ENCODE measurements at regions not wholly inside any gene's neighbourhood (a gene's known extent, or its start where the extent isn't known, plus 50 kb on each side); places are given as distances from the start of the nearest gene placed in this dataset.

- Histone ChIP-seq H3K4me1 (no peaks in the 10 kb centered on the region), H3K9me3 (no peaks in the 10 kb centered on the region), H3K36me3 (ENCODE audit: insufficient read depth in 1 of 2, low read depth in 1 of 2) (no peaks in the 10 kb centered on the region), H3K27me3 (ENCODE audit: insufficient read depth in 3 of 3, low read length in 2 of 3) (no peaks in the 10 kb centered on the region), H3K27ac (no peak overlapping the region), H3K4me3 (no peak overlapping the region)
- TF ChIP-seq, protein P1, sequence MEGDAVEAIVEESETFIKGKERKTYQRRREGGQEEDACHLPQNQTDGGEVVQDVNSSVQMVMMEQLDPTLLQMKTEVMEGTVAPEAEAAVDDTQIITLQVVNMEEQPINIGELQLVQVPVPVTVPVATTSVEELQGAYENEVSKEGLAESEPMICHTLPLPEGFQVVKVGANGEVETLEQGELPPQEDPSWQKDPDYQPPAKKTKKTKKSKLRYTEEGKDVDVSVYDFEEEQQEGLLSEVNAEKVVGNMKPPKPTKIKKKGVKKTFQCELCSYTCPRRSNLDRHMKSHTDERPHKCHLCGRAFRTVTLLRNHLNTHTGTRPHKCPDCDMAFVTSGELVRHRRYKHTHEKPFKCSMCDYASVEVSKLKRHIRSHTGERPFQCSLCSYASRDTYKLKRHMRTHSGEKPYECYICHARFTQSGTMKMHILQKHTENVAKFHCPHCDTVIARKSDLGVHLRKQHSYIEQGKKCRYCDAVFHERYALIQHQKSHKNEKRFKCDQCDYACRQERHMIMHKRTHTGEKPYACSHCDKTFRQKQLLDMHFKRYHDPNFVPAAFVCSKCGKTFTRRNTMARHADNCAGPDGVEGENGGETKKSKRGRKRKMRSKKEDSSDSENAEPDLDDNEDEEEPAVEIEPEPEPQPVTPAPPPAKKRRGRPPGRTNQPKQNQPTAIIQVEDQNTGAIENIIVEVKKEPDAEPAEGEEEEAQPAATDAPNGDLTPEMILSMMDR (IDR thresholded peaks at IDR 0.05), result no peak
- no peak for ATAC-seq
- intact Hi-C loops (cut with DNase I), result no loop called here
- no peak for DNase-seq
- 58 to 74% (median 69%) methylated on average over 2 of the region's 2 CpGs for WGBS, 3 donors
These were observed 189.1 kb upstream of the ALCAM start for GRCh38 chr3:105177576-105177975.

GRCh38 chr3:105187344-105187743, 179.4 kb upstream of the ALCAM start:
- no peak for ATAC-seq
- TF ChIP-seq, protein P1 (IDR thresholded peaks at IDR 0.05), result no peak
- Histone ChIP-seq H3K4me3 (no peak overlapping the region), H3K9me3 (peaks cover 5% of the 10 kb centered on the region), H3K27ac (no peak overlapping the region), H3K36me3 (ENCODE audit: insufficient read depth in 1 of 2, low read depth in 1 of 2) (no peaks in the 10 kb centered on the region), H3K4me1 (no peaks in the 10 kb centered on the region), H3K27me3 (ENCODE audit: insufficient read depth in 3 of 3, low read length in 2 of 3) (no peaks in the 10 kb centered on the region)
- DNase-seq, result no peak
- WGBS, 3 donors, result 74 to 87% (median 77%) methylated on average over 1 of the region's 1 CpG
- intact Hi-C loops (cut with DNase I), result no loop called here

DNA sequence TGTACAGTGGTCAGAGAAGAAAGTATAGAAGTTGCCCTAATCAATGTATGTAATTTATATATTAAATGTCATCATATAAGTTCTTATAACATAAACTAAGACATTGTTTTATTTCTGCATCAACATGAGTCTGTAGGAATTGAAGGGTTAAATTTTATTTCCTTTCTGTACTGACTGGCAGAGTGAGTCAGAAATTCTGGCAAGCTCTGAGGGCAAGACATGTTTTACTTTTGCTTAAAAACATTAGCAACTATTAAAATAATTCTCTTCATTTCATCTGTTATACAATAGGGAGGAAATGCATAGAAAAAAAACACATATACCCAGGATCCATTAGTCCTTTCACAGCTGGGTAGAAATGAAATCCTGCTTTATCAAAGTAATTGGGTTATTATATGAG, 171.4 kb upstream of the ALCAM start:
- DNase-seq (no peak), ATAC-seq (no peak)
- H3K36me3 ChIP-seq (ENCODE audit: insufficient read depth in 1 of 2, low read depth in 1 of 2), result no peaks in the 10 kb centered on the region
- intact Hi-C loops (cut with DNase I), result no loop called here
- H3K9me3 ChIP-seq, result no peaks in the 10 kb centered on the region
- no peaks in the 10 kb centered on the region for H3K4me1 ChIP-seq
- TF ChIP-seq, protein P1 (IDR thresholded peaks at IDR 0.05), result no peak
- no peak overlapping the region for H3K4me3 ChIP-seq
- no peak overlapping the region for H3K27ac ChIP-seq
- no peaks in the 10 kb centered on the region for H3K27me3 ChIP-seq (ENCODE audit: insufficient read depth in 3 of 3, low read length in 2 of 3)

DNA sequence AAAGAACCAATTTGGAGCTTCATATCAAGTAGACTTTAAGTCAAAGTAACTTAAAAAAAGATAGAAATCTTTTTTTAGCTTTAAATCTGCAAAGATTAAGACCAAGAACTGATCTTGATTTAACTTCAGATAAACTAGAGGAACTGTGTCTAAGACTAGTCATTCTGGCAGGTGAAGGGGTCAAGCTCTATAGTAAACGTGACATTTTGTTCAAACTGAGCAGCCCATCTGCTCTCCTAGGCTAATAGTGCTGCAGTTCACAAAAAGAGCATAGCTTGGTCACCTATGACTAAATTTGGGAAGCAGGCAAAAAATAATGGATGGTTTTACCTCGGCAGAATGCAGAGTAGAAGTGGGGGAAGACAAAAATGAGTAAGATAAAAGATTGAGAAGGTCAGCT, 168.8 kb upstream of the ALCAM start:
- DNase-seq, result no peak
- WGBS, 3 donors, result 56 to 61% (median 61%) methylated on average over 2 of the region's 2 CpGs
- Histone ChIP-seq H3K27me3 (ENCODE audit: insufficient read depth in 3 of 3, low read length in 2 of 3) (no peaks in the 10 kb centered on the region), H3K36me3 (ENCODE audit: insufficient read depth in 1 of 2, low read depth in 1 of 2) (no peaks in the 10 kb centered on the region), H3K4me1 (no peaks in the 10 kb centered on the region), H3K4me3 (no peak overlapping the region), H3K9me3 (no peaks in the 10 kb centered on the region), H3K27ac (no peak overlapping the region)
- no peak for ATAC-seq
- TF ChIP-seq, protein P1 (IDR thresholded peaks at IDR 0.05), result no peak
- intact Hi-C loops (cut with DNase I), result no loop called here

DNA sequence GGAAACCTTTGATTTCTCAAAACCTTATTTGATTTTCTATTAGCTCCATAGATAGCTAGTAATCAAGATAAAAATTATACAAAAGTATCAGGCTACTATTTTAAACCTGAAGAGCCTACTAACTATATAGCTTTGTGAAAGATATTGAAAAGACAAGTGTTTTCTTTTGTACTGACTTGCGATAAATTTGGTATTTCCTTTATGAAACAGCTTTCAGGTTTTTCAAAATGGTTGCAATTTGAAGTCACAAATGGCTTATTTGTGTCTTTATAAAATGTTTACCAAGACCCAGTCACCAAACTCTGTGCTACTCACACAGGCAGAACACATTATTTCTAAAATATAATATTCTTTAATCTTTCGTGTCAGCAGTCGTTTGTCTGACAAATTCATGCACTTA, 167.5 kb upstream of the ALCAM start:
- Histone ChIP-seq H3K4me1 (no peaks in the 10 kb centered on the region), H3K27me3 (ENCODE audit: insufficient read depth in 3 of 3, low read length in 2 of 3) (no peaks in the 10 kb centered on the region), H3K9me3 (no peaks in the 10 kb centered on the region), H3K4me3 (no peak overlapping the region), H3K36me3 (ENCODE audit: insufficient read depth in 1 of 2, low read depth in 1 of 2) (no peaks in the 10 kb centered on the region), H3K27ac (no peak overlapping the region)
- TF ChIP-seq, protein P1 (IDR thresholded peaks at IDR 0.05), result no peak
- DNase-seq, result no peak
- ATAC-seq, result no peak
- intact Hi-C loops (cut with DNase I), result no loop called here
- 71 to 90% (median 88%) methylated on average over 3 of the region's 3 CpGs for WGBS, 3 donors

All from psoas muscle (tissue), 7 donors.